Transverse colon (tissue), 4 donors: ENCODE measurements at regions not wholly inside any gene's neighbourhood (a gene's known extent, or its start where the extent isn't known, plus 50 kb on each side); places are given as distances from the start of the nearest gene placed in this dataset.

Source experiments
- CTCF ChIP-seq, 5 experiments: fragments of 200-600 bp in 3 of 5; fragments of 450-650 bp in 2 of 5; sonication (generic) in 3 of 5; IDR thresholded peaks; 1 replicate in 2 of 5; 2 replicates in 3 of 5; pipeline ENCODE4 v1.5.1; 2016 to 2017; ENCODE audit warnings: antibody characterized with exemption in 5 of 5, inconsistent platforms in 3 of 5, mild to moderate bottlenecking in 2 of 5, moderate library complexity in 1 of 5
- EP300 ChIP-seq: sonication (generic); formaldehyde crosslinking; IDR thresholded peaks from one replicate; pipeline ENCODE4 v1.6.1; 2017; ENCODE audit warnings: antibody characterized with exemption, low read depth
- POLR2A ChIP-seq: fragments of 450-650 bp; IDR thresholded peaks from one replicate; pipeline ENCODE4 v1.6.1; 2016; ENCODE audit warnings: antibody characterized with exemption, mild to moderate bottlenecking, moderate library complexity
- POLR2AphosphoS5 ChIP-seq, 3 donors: sonication (generic); formaldehyde crosslinking; IDR thresholded peaks; one replicate each; pipeline ENCODE4 v1.6.1; 2016; ENCODE audit warnings: antibody characterized with exemption in 3 of 3

GRCh38 chr4:123787512-123788080 is 391.0 kb downstream of the SPRY1 start:
- no peak for TF ChIP-seq CTCF (IDR thresholded peaks at IDR 0.05)
- TF ChIP-seq POLR2AphosphoS5 (IDR thresholded peaks at IDR 0.05): no peak
- no peak for TF ChIP-seq EP300
- no peak for TF ChIP-seq POLR2A
